ENCODE measurements at regions not wholly inside any gene's neighbourhood (a gene's known extent, or its start where the extent isn't known, plus 50 kb on each side); places are given as distances from the start of the nearest gene placed in this dataset.

DNA sequence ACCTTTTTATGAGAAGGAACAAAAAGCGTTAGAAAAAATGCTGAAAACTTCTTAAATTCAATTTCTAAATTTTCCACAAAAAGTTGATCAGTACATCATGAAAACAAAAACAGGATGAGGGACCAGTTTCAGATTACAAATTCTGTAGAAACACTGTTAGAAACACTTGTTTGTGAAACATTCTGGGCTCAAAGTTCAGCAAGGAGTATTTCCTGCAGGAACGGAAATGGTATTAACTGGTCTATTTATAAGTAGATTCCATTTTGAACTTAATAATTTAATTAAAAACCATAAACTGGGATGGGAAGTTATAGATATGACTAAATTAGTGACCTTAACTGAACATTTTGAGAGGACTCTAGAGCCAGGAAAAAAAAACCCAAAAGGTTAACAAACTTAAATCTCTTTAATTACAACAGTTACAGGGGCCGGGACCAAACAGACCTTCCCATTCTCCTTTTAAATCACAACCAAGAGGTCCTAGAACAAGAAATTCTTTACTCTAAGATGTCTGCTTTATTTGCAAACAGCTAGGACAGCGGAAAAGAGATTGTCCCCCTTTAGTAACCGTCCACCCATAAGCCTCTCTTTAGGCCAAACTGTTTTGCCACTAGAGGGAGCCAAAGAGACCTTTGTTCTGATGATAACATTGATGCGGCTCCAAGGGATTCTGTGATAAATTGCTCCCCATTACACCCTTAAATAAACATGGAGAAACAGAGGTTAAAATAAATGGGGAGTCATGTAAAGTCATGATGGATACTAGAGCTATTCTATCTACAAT, 69.0 kb upstream of the RERGL start:
- TF ChIP-seq, protein P1, sequence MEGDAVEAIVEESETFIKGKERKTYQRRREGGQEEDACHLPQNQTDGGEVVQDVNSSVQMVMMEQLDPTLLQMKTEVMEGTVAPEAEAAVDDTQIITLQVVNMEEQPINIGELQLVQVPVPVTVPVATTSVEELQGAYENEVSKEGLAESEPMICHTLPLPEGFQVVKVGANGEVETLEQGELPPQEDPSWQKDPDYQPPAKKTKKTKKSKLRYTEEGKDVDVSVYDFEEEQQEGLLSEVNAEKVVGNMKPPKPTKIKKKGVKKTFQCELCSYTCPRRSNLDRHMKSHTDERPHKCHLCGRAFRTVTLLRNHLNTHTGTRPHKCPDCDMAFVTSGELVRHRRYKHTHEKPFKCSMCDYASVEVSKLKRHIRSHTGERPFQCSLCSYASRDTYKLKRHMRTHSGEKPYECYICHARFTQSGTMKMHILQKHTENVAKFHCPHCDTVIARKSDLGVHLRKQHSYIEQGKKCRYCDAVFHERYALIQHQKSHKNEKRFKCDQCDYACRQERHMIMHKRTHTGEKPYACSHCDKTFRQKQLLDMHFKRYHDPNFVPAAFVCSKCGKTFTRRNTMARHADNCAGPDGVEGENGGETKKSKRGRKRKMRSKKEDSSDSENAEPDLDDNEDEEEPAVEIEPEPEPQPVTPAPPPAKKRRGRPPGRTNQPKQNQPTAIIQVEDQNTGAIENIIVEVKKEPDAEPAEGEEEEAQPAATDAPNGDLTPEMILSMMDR (optimal IDR thresholded peaks at IDR 0.05 in 1 of 3, IDR thresholded peaks at IDR 0.05 in 1 of 3, conservative IDR thresholded peaks at IDR 0.05 in 1 of 3; ENCODE audit: extremely low read depth in 1 of 3, insufficient read depth in 2 of 3, low read length in 3 of 3): peak; percentile 64 to 80 (median 76)
- no peak for TF ChIP-seq EZH2 (IDR thresholded peaks at IDR 0.05; ENCODE audit: low read length)

All from keratinocyte (primary cell).